Ishikawa (cell line): ENCODE measurements at regions not wholly inside any gene's neighbourhood (a gene's known extent, or its start where the extent isn't known, plus 50 kb on each side); places are given as distances from the start of the nearest gene placed in this dataset.

Experiments used
- CEBPB ChIP-seq: IDR thresholded peaks from 2 replicates; pipeline ENCODE4 v1.6.1; 2012
- CREB1 ChIP-seq: IDR thresholded peaks from 2 replicates; pipeline ENCODE4 v1.6.1; 2012; ENCODE audit warnings: low read depth
- EGR1 ChIP-seq: IDR thresholded peaks from 2 replicates; pipeline ENCODE4 v1.6.1; 2012
- EP300 ChIP-seq: IDR thresholded peaks from 2 replicates; pipeline ENCODE4 v1.6.1; 2012; ENCODE audit warnings: borderline replicate concordance
- FOXM1 ChIP-seq: IDR thresholded peaks from 2 replicates; pipeline ENCODE4 v1.6.1; 2012; ENCODE audit warnings: low read depth, borderline replicate concordance
- MAX ChIP-seq: IDR thresholded peaks from 2 replicates; pipeline ENCODE4 v1.6.1; 2012
- NFIC ChIP-seq: IDR thresholded peaks from 2 replicates; pipeline ENCODE4 v1.6.1; 2012
- RAD21 ChIP-seq: IDR thresholded peaks from 2 replicates; pipeline ENCODE4 v1.6.1; 2012; ENCODE audit warnings: low read depth
- REST ChIP-seq: IDR thresholded peaks from 2 replicates; pipeline ENCODE4 v1.6.1; 2012; ENCODE audit warnings: low read depth, mild to moderate bottlenecking
- TAF1 ChIP-seq: IDR thresholded peaks from 2 replicates; pipeline ENCODE4 v1.6.1; 2012; ENCODE audit warnings: low read depth, mild to moderate bottlenecking
- TCF12 ChIP-seq: IDR thresholded peaks from 2 replicates; pipeline ENCODE4 v1.6.1; 2012; ENCODE audit warnings: low read depth
- TEAD4 ChIP-seq: IDR thresholded peaks from 2 replicates; pipeline ENCODE4 v1.6.1; 2012
- USF1 ChIP-seq: IDR thresholded peaks from 2 replicates; pipeline ENCODE4 v1.6.1; 2012
- YY1 ChIP-seq: IDR thresholded peaks from 2 replicates; pipeline ENCODE4 v1.6.1; 2012; ENCODE audit warnings: low read depth
- ZBTB7A ChIP-seq: IDR thresholded peaks from 2 replicates; pipeline ENCODE4 v1.6.1; 2012; ENCODE audit warnings: low read depth

GRCh38 chr16:13510425-13511151, 409.4 kb upstream of the ERCC4 start:
- no peak for TF ChIP-seq FOXM1
- no peak for TF ChIP-seq EGR1
- no peak for TF ChIP-seq NFIC
- no peak for TF ChIP-seq CEBPB
- no peak for TF ChIP-seq MAX
- no peak for TF ChIP-seq EP300
- TF ChIP-seq ZBTB7A: no peak
- TF ChIP-seq REST: no peak
- TF ChIP-seq TEAD4: no peak
- no peak for TF ChIP-seq RAD21
- TF ChIP-seq TAF1: no peak
- no peak for TF ChIP-seq USF1

GRCh38 chr16:13517841-13518240, 402.1 kb upstream of the ERCC4 start:
- no peak for TF ChIP-seq FOXM1
- TF ChIP-seq ZBTB7A: no peak
- no peak for TF ChIP-seq YY1
- no peak for TF ChIP-seq EGR1
- no peak for TF ChIP-seq EP300
- TF ChIP-seq NFIC: no peak
- TF ChIP-seq RAD21: no peak
- no peak for TF ChIP-seq CREB1
- no peak for TF ChIP-seq TEAD4
- TF ChIP-seq MAX: no peak
- no peak for TF ChIP-seq CEBPB
- TF ChIP-seq USF1: no peak
- TF ChIP-seq TAF1: no peak
- no peak for TF ChIP-seq REST

GRCh38 chr16:13519871-13520270, 400.1 kb upstream of the ERCC4 start:
- TF ChIP-seq YY1 (no peak), ZBTB7A (no peak), USF1 (no peak)

GRCh38 chr16:13521356-13521755, 398.6 kb upstream of the ERCC4 start:
- no peak for TF ChIP-seq NFIC
- no peak for TF ChIP-seq CEBPB
- TF ChIP-seq REST: no peak
- no peak for TF ChIP-seq MAX
- no peak for TF ChIP-seq TCF12
- no peak for TF ChIP-seq YY1
- no peak for TF ChIP-seq CREB1
- TF ChIP-seq TAF1: no peak
- TF ChIP-seq RAD21: no peak
- TF ChIP-seq EGR1: no peak
- TF ChIP-seq EP300: no peak
- no peak for TF ChIP-seq FOXM1
- TF ChIP-seq ZBTB7A: no peak
- TF ChIP-seq USF1: no peak
- no peak for TF ChIP-seq TEAD4
